Spleen (tissue), 7 donors: ENCODE measurements at regions not wholly inside any gene's neighbourhood (a gene's known extent, or its start where the extent isn't known, plus 50 kb on each side); places are given as distances from the start of the nearest gene placed in this dataset.

Experiments
- CTCF ChIP-seq, 11 experiments: fragments of 200-600 bp in 7 of 11; fragments of 450-650 bp in 4 of 11; sonication (generic) in 4 of 11; IDR thresholded peaks in 8 of 11; conservative IDR thresholded peaks in 3 of 11; 1 replicate in 7 of 11; 2 replicates in 4 of 11; pipeline versions ENCODE4 v1.4.0 to v1.8.0; 2016 to 2021; ENCODE audit warnings: antibody characterized with exemption in 11 of 11, inconsistent platforms in 4 of 11, mild to moderate bottlenecking in 1 of 11
- POLR2A ChIP-seq, 3 donors: fragments of 450-650 bp; IDR thresholded peaks; one replicate each; pipeline ENCODE4 v1.5.1; 2017; ENCODE audit warnings: antibody characterized with exemption in 3 of 3, mild to moderate bottlenecking in 1 of 3
- donor health status: DM: no; HTN: no; CAD: no; lungs with moderate emphysema.
- donor health status: DM: no; HTN: no; CAD: no.
- donor health status: DM: no; HTN: no; CAD: no.

DNA sequence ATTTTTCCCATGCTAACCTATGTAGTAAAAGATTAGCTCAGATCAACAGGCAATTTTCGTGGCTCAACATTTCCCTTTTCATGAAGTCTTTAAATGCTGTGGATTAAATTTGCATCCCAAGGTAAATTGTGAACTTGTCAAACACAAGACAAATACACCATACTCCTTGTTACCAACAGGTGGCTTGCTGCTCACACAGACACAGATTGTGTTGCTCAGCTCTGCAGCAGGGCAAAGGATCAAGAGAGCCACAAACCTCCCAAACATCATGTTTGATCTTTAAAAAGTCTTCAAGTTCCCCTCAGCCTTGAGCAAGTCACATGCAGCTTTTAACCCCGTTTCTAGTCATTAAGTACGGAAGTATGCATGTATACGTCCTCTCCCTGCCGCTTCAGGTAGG, 119.6 kb upstream of the CNTNAP4 start:
- TF ChIP-seq CTCF (IDR thresholded peaks at IDR 0.05 in 8 of 11, conservative IDR thresholded peaks at IDR 0.05 in 3 of 11): no peak
- TF ChIP-seq POLR2A (IDR thresholded peaks at IDR 0.05): no peak
